HEK293 (cell line): ENCODE measurements at regions not wholly inside any gene's neighbourhood (a gene's known extent, or its start where the extent isn't known, plus 50 kb on each side); places are given as distances from the start of the nearest gene placed in this dataset.
A peak's percentile ranks its signal among the peaks of the same experiment; 100 is the strongest.

Source experiments
- CTCF ChIA-PET: fragments of 350-600 bp; formaldehyde crosslinking; extraction: SDS; loops from one replicate; lab custom pipeline; 2021; ENCODE audit warnings: antibody characterized with exemption; lab: Yijun Ruan, JAX
- POLR2A ChIA-PET: fragments of 300-600 bp; formaldehyde crosslinking; extraction: SDS; loops from one replicate; lab custom pipeline; 2020; ENCODE audit warnings: antibody characterized with exemption, inconsistent platforms; lab: Yijun Ruan, JAX
- H3K27ac ChIP-seq: fragments of 200-500 bp; sonication (Bioruptor generic); 2 replicates; pipeline ENCODE4 v1.5.1; 2014; ENCODE audit warnings: low read depth, low read length, control low read depth, inconsistent platforms; ENCODE audit errors: extremely low read depth
- H3K36me3 ChIP-seq, 2 experiments: fragments of 200-500 bp in 1 of 2; sonication (Bioruptor generic) in 1 of 2; 1 replicate in 1 of 2; 2 replicates in 1 of 2; pipeline ENCODE4 v1.5.1; 2014 to 2017; ENCODE audit warnings: inconsistent platforms in 2 of 2, low read length in 2 of 2; ENCODE audit not compliant: control insufficient read depth in 2 of 2, insufficient read depth in 1 of 2
- H3K4me1 ChIP-seq: fragments of 200-500 bp; sonication (Bioruptor generic); 2 replicates; pipeline ENCODE4 v1.5.1; 2014; ENCODE audit warnings: mild to moderate bottlenecking, low read length, inconsistent platforms; ENCODE audit not compliant: control insufficient read depth, insufficient read depth
- H3K4me3 ChIP-seq: 2 replicates; pipeline ENCODE4 v1.5.1; 2011; ENCODE audit warnings: low read depth, mild to moderate bottlenecking, control low read depth, low read length, moderate library complexity
- H3K9me3 ChIP-seq: fragments of 200-500 bp; sonication (Bioruptor generic); 2 replicates; pipeline ENCODE4 v1.5.1; 2014; ENCODE audit warnings: low read depth, low read length, inconsistent platforms; ENCODE audit not compliant: control insufficient read depth, insufficient read depth
- KLF7 ChIP-seq: fragments of 450-650 bp; formaldehyde crosslinking; IDR thresholded peaks from 2 replicates; pipeline ENCODE4 v1.5.1; 2016; ENCODE audit warnings: missing biosample characterization, missing genetic modification characterization, borderline replicate concordance
- KLF8 ChIP-seq: fragments of 450-650 bp; formaldehyde crosslinking; IDR thresholded peaks from 2 replicates; pipeline ENCODE4 v1.5.1; 2016; ENCODE audit warnings: missing biosample characterization, missing genetic modification characterization
- KLF9 ChIP-seq: fragments of 450-650 bp; formaldehyde crosslinking; IDR thresholded peaks from 2 replicates; pipeline ENCODE4 v1.5.1; 2016; ENCODE audit warnings: missing biosample characterization, missing genetic modification characterization, low read depth
- PRDM1 ChIP-seq: fragments of 450-650 bp; formaldehyde crosslinking; IDR thresholded peaks from 2 replicates; pipeline ENCODE4; 2016; ENCODE audit warnings: missing biosample characterization, missing genetic modification characterization
- SP2 ChIP-seq: fragments of 450-650 bp; formaldehyde crosslinking; IDR thresholded peaks from 2 replicates; pipeline ENCODE4 v1.5.1; 2016; ENCODE audit warnings: missing biosample characterization, missing genetic modification characterization
- ZNF10 ChIP-seq: fragments of 450-650 bp; formaldehyde crosslinking; IDR thresholded peaks from 2 replicates; pipeline ENCODE4 v1.5.1; 2017; ENCODE audit warnings: missing biosample characterization, missing genetic modification characterization
- ZNF112 ChIP-seq: fragments of 450-650 bp; formaldehyde crosslinking; IDR thresholded peaks from 2 replicates; pipeline ENCODE4 v1.5.0; 2017; ENCODE audit warnings: missing biosample characterization, missing genetic modification characterization
- ZNF114 ChIP-seq: fragments of 450-650 bp; formaldehyde crosslinking; IDR thresholded peaks from 2 replicates; pipeline ENCODE4 v1.5.0; 2017; ENCODE audit warnings: missing biosample characterization, missing genetic modification characterization
- ZNF239 ChIP-seq: fragments of 450-650 bp; formaldehyde crosslinking; IDR thresholded peaks from 2 replicates; pipeline ENCODE4 v1.5.1; 2016; ENCODE audit warnings: missing biosample characterization, missing genetic modification characterization
- ZNF24 ChIP-seq: fragments of 450-650 bp; formaldehyde crosslinking; IDR thresholded peaks from 2 replicates; pipeline ENCODE4 v1.5.1; 2016; ENCODE audit warnings: missing biosample characterization, missing genetic modification characterization
- ZNF311 ChIP-seq: fragments of 450-650 bp; formaldehyde crosslinking; IDR thresholded peaks from 2 replicates; pipeline ENCODE4 v1.5.1; 2017; ENCODE audit warnings: missing biosample characterization, missing genetic modification characterization, borderline replicate concordance
- ZNF354C ChIP-seq: fragments of 450-650 bp; formaldehyde crosslinking; IDR thresholded peaks from 2 replicates; pipeline ENCODE4 v1.5.1; 2016; ENCODE audit warnings: missing biosample characterization, missing genetic modification characterization, low read depth, borderline replicate concordance
- ZNF433 ChIP-seq: fragments of 450-650 bp; formaldehyde crosslinking; IDR thresholded peaks from 2 replicates; pipeline ENCODE4 v1.5.1; 2016; ENCODE audit warnings: missing biosample characterization, missing genetic modification characterization, low read depth
- ZNF514 ChIP-seq: fragments of 450-650 bp; formaldehyde crosslinking; IDR thresholded peaks from 2 replicates; pipeline ENCODE4 v1.5.1; 2016; ENCODE audit warnings: missing biosample characterization, missing genetic modification characterization
- ZNF596 ChIP-seq: fragments of 450-650 bp; IDR thresholded peaks from 2 replicates; pipeline ENCODE4 v1.5.0; 2018; ENCODE audit warnings: missing biosample characterization, mild to moderate bottlenecking, missing genetic modification characterization, moderate library complexity
- ZNF623 ChIP-seq: fragments of 450-650 bp; formaldehyde crosslinking; IDR thresholded peaks from 2 replicates; pipeline ENCODE4 v1.5.1; 2016; ENCODE audit warnings: missing biosample characterization, missing genetic modification characterization
- ZNF76 ChIP-seq: fragments of 450-650 bp; formaldehyde crosslinking; IDR thresholded peaks from 2 replicates; pipeline ENCODE4; 2016; ENCODE audit warnings: low read depth, missing biosample characterization, missing genetic modification characterization, borderline replicate concordance
- TF ChIP-seq, protein P1 (sequence below): fragments of 450-650 bp; formaldehyde crosslinking; IDR thresholded peaks from 2 replicates; pipeline ENCODE4 v1.5.1; 2016; ENCODE audit warnings: missing biosample characterization, missing genetic modification characterization, borderline replicate concordance
- TF ChIP-seq, protein P2 (sequence below): fragments of 450-650 bp; formaldehyde crosslinking; IDR thresholded peaks from 2 replicates; pipeline ENCODE4 v1.5.1; 2016; ENCODE audit warnings: missing biosample characterization, missing genetic modification characterization
- TF ChIP-seq, protein P3 (sequence below): fragments of 450-650 bp; formaldehyde crosslinking; IDR thresholded peaks from 2 replicates; pipeline ENCODE4 v1.5.1; 2016; ENCODE audit warnings: missing biosample characterization, missing genetic modification characterization

DNA sequence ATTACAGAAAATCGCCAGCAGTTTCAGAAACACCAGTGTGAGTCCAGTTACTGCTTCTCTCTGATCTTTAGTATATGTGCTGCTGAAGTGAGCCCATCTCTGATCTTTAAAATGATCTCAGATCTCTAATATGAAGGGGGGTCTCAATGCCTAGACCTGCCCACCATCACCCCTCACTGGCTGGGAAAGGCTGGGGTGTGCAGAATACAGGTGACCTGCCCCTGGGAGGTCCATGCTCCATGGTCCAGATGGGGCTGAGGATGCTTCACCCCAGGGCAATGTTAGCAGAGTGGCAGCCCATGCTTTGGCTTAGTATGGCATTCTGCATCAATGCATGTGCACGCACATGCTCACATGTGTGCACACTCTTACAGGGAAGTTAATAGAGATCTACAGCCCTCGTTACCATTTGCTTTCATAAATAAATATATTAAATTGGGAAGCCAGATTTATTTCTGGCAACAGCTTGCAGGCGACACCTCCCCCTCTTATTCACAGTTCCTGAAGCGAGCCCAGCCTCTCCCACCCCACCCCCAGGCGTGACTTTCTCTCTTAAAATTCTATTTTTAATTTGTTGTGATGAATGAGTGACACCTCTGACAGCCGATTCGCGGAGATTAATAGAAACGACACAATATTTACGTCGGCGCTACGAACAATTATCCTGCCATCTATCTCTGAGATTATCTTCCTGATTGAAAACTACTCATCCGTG lies 104.7 kb upstream of the ESRRB start:
- CTCF ChIA-PET: no interaction called here
- Histone ChIP-seq H3K36me3 (no peaks in the 10 kb centered on the region), H3K9me3 (no peaks in the 10 kb centered on the region)

DNA sequence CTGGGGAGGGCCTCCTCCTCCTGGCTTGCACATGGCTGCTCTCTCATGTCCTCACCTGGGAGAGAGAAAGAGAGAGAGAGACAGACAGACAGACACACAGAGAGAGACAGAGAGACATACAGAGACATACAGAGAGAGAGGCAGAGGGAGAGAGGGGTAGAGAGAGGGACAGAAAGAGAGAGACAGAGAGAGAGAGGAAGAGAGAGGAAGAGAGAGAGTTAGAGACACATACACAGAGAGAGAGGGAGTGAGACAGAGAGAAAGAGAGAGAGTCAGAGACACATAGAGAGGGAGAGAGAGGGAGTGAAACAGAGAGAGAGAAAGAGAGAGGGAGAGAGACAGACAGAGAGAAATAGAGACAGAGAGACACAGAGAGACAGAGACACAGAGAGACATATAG lies 103.6 kb upstream of the ESRRB start:
- ChIA-PET CTCF (no interaction called here), POLR2A (no interaction called here)
- Histone ChIP-seq H3K27ac (no peak overlapping the region), H3K36me3 (no peaks in the 10 kb centered on the region), H3K4me3 (no peak overlapping the region), H3K9me3 (no peaks in the 10 kb centered on the region), H3K4me1 (no peaks in the 10 kb centered on the region)
- TF ChIP-seq ZNF514 (tag by site-specific recombination) (no peak), PRDM1 (tag by site-specific recombination) (0 out of 2 replicates have a peak, but pooled peaks have one; percentile 35), ZNF596 (peak; percentile 98)

More for the DNA sequence above, 104.7 kb upstream of the ESRRB start:
- TF ChIP-seq KLF9 (tag by site-specific recombination): no peak
- no peak for TF ChIP-seq ZNF114 (tag by site-specific recombination)
- TF ChIP-seq ZNF311 (tag by site-specific recombination): no peak
- TF ChIP-seq ZNF623: no peak
- TF ChIP-seq SP2 (tag by site-specific recombination): no peak
- no peak for TF ChIP-seq ZNF10 (tag by site-specific recombination)
- no peak for TF ChIP-seq ZNF239 (tag by site-specific recombination)
- TF ChIP-seq ZNF76 (tag by site-specific recombination): no peak
- TF ChIP-seq, protein P1, sequence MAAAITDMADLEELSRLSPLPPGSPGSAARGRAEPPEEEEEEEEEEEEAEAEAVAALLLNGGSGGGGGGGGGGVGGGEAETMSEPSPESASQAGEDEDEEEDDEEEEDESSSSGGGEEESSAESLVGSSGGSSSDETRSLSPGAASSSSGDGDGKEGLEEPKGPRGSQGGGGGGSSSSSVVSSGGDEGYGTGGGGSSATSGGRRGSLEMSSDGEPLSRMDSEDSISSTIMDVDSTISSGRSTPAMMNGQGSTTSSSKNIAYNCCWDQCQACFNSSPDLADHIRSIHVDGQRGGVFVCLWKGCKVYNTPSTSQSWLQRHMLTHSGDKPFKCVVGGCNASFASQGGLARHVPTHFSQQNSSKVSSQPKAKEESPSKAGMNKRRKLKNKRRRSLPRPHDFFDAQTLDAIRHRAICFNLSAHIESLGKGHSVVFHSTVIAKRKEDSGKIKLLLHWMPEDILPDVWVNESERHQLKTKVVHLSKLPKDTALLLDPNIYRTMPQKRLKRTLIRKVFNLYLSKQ: no peak
- TF ChIP-seq ZNF433 (tag by site-specific recombination): no peak
- TF ChIP-seq KLF8 (tag by site-specific recombination): no peak
- no peak for TF ChIP-seq KLF7
- TF ChIP-seq ZNF112 (tag by site-specific recombination): no peak
- TF ChIP-seq ZNF24 (tag by site-specific recombination): no peak
- TF ChIP-seq, protein P2, sequence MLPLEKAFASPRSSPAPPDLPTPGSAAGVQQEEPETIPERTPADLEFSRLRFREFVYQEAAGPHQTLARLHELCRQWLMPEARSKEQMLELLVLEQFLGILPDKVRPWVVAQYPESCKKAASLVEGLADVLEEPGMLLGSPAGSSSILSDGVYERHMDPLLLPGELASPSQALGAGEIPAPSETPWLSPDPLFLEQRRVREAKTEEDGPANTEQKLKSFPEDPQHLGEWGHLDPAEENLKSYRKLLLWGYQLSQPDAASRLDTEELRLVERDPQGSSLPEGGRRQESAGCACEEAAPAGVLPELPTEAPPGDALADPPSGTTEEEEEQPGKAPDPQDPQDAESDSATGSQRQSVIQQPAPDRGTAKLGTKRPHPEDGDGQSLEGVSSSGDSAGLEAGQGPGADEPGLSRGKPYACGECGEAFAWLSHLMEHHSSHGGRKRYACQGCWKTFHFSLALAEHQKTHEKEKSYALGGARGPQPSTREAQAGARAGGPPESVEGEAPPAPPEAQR (tag by site-specific recombination): no peak
- TF ChIP-seq, protein P3, sequence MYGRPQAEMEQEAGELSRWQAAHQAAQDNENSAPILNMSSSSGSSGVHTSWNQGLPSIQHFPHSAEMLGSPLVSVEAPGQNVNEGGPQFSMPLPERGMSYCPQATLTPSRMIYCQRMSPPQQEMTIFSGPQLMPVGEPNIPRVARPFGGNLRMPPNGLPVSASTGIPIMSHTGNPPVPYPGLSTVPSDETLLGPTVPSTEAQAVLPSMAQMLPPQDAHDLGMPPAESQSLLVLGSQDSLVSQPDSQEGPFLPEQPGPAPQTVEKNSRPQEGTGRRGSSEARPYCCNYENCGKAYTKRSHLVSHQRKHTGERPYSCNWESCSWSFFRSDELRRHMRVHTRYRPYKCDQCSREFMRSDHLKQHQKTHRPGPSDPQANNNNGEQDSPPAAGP (tag by site-specific recombination): no peak
- TF ChIP-seq ZNF354C (tag by site-specific recombination): no peak
- POLR2A ChIA-PET: no interaction called here
- no peak overlapping the region for H3K27ac ChIP-seq
- no peak overlapping the region for H3K4me3 ChIP-seq
- no peaks in the 10 kb centered on the region for H3K4me1 ChIP-seq
